H1 (cell line): ENCODE measurements at regions not wholly inside any gene's neighbourhood (a gene's known extent, or its start where the extent isn't known, plus 50 kb on each side); places are given as distances from the start of the nearest gene placed in this dataset.

ENCODE experiments used
- FOSL1 ChIP-seq: IDR thresholded peaks from 2 replicates; pipeline ENCODE4 v1.6.1; 2011; ENCODE audit warnings: mild to moderate bottlenecking, low read depth, low read length, moderate library complexity; ENCODE audit not compliant: insufficient read depth
- MAFK ChIP-seq: IDR thresholded peaks from 2 replicates; pipeline ENCODE4 v1.6.1; 2012; ENCODE audit warnings: low read depth, mild to moderate bottlenecking, improper control_type of control experiment, low read length
- RAD21 ChIP-seq, 2 experiments: IDR thresholded peaks in 1 of 2; conservative IDR thresholded peaks in 1 of 2; 2 replicates each; pipeline ENCODE4 v1.6.1; 2011; ENCODE audit warnings: low read depth in 2 of 2, low read length in 2 of 2, improper control_type of control experiment in 1 of 2, inconsistent platforms in 1 of 2, mild to moderate bottlenecking in 1 of 2, moderate library complexity in 1 of 2
- SIRT6 ChIP-seq: IDR thresholded peaks from one replicate; pipeline ENCODE4 v1.7.1; 2012; ENCODE audit warnings: low read length, inconsistent platforms
- SUZ12 ChIP-seq: fragments of 200-600 bp; sonication (generic); IDR thresholded peaks from 2 replicates; pipeline ENCODE4 v1.6.1; 2012; ENCODE audit warnings: mild to moderate bottlenecking, inconsistent platforms, low read length, moderate library complexity, mixed read lengths
- TAF7 ChIP-seq: optimal IDR thresholded peaks from 2 replicates; pipeline ENCODE3; 2011; ENCODE audit warnings: low read depth, mild to moderate bottlenecking, inconsistent platforms, low read length, moderate library complexity, borderline replicate concordance

- no peak for TF ChIP-seq SUZ12
- TF ChIP-seq SIRT6 = no peak
- TF ChIP-seq FOSL1 = no peak
- TF ChIP-seq TAF7 = no peak
- TF ChIP-seq MAFK = no peak
- no peak for TF ChIP-seq RAD21 (IDR thresholded peaks at IDR 0.05 in 1 of 2, conservative IDR thresholded peaks at IDR 0.05 in 1 of 2; ENCODE audit: low read depth in 2 of 2, low read length in 2 of 2)
Observed at GRCh38 chr1:29807689-29808088, 571.4 kb downstream of the PTPRU start (continued).
